ENCODE measurements at regions not wholly inside any gene's neighbourhood (a gene's known extent, or its start where the extent isn't known, plus 50 kb on each side); places are given as distances from the start of the nearest gene placed in this dataset.
A peak's percentile ranks its signal among the peaks of the same experiment; 100 is the strongest.

DNA sequence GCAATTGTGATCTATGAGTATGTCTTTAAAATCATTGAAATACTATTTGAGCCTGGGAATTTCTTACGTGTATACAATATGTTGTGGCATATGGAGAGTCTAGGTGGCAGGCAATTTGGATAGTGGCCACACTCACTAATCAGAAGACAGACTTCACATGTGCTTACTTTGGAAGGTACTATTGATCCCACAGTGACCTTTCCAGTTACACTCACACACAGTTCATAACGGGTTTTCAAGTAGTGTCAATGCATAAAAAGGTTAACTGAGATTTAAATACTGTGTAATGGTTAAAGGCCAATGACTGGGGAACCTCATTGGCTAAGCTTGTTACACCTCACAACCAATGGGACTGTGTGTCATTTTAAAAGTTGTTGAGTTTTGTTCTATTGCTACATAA is 783.2 kb downstream of the RPA4 start:
- no peak for DNase-seq

DNA sequence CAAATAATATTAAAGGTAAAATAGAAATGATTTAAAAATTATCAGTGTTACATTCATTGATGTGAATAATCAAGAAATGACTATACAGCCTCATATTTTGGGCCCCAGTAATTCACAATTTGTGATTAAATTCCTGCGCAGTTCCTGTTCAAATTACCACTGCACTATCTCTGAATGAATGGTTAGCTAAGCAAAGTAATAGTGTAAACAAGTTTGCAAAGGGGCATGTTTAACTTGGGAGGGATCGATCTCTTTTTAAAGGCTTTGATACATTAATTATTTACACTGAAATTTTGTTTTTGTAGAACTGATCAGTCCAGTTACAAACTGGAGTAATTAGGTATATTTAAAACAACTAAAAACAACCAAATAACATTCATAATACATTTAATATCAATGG is 784.4 kb downstream of the RPA4 start:
- DNase-seq = no peak

DNA sequence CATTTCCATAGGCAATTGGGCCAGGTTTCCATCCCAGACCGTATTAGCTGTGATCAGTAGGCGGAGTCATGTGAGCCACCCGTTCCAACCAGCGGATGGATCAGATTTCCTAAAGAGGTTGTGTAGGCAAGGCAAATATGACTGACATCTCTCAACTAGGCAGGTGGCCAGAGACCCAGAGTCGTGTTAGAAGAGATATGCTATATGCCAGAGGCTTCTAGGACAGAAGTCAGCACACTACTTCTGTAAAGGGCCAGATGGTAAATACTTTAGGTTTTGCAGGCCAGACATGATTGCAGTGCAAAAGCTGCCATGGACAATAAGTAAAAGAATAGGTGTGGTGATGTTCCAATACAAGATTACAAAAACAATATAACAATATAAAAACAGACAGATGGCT is 788.4 kb downstream of the RPA4 start:
- DNase-seq = no peak

DNA sequence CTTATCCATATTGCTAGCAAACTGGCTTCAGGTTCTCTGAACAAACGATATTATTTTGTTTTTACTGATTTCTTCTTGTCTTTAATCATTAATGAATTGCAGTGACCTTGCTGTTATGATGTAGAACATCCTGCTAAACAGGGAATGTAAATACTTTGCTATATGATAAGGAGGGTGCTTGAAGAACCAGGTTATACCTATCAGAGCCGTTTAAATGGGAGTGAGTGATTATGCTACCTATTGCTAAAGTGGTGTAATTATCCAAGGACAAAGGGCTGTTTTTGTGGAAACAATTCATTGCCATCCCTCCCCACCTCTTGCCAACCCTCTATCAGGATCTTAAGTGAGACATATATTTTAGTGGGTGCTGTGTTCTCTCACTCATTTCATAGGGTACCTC is 788.9 kb downstream of the RPA4 start:
- no peak for DNase-seq

DNA sequence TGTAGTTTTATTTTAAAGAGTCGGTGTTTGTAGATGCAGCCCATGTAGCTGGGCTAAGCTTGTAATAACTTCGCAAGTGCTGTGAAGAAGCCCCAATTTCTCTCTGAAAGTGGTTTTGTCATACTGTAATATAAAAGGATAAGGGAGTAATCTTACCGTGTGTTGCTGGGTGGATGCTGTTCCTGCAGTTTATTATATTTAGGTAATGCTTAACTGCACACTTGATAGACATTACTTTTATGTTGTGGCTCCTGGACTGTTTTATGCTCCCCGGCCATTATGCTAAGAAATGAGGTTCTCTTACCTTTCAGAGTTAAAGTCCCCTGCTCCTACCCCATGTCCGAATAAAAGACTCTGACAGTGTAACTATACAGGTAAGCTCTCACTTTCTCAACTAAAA is 789.4 kb downstream of the RPA4 start:
- DNase-seq = no peak

DNA sequence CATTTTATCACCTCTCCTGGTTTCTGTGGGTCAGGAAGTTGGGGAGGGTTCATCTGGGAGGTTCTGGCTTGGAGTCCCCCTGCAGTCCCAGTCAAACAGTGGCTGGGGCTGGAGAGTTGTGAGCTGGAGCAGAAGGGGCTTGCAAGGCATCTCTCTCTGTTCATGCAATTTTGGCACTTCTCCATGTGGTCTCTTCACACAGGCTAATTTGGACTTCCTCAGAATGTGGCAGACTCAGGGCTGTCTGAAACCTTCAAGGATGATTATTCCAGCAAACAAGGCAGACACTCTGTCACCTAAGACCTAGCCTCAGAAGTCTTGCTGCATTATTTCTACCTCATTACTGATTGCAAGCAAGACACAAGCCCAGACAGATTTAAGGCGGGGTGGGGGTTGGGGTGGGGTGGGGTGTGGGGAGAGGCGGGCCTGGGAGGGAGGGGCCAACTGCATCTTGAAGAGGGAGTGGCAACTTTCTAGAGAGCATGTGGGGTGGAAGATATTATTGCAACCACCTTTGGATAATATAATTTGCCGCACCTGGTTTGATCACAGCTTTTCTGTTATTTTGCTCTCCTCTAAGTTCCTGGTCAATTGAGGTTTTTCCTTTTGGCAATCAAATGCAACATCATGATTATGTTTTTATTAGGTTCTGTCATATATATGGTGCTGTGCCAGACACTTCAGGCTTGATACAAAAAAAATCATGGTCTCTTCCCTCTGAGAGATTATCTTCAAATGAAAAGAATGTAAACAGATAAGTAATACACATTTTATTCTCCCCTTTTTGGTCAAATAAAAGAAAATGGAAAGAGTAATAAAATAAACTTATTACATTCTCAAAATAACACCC is 799.5 kb downstream of the RPA4 start:
- no peak for DNase-seq

DNA sequence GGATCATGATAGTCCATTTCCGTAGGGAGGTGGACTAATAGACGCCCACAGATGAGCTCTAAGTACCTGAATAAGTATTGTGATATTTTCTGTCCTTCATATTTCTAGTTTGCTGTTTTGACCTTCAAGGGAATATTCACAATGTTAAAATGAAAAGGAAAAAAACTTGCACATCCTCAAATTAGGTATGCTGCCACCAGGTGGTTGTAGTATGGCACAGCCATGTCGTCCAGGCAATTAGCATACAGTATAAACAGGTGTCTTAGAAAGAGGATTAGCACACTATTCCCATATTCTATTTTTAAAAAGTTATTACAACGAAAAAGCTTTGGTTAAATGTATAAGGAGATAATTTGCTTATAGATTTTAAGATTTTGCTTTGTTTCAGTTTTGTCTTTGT is 802.0 kb downstream of the RPA4 start:
- no peak for DNase-seq

DNA sequence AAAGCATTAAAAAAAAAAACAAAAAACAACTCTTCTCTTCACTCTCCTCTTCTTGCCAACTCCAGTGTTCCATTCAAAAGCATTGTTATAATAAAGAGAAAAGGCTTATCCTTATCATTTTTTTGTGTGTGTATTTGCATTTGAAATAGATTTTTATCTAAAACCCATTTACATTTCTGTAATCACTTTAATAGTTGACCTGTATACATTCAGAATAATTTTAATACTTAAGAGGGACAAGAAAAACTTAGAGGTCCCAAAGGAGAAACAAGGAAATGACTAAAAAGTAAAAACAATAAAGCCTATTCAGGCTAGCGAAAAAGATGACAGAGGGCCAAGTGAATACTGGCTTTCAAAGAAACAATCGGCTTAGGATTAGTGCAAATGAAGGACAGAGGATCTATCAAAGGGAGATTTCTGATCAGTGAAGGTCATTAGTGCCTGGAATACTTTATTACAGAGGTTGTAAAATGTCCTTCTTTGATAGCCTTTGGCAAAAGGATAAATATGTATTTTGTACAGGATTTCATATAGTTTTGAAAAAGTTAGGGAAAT is 808.3 kb downstream of the RPA4 start:
- DNase-seq = no peak

DNA sequence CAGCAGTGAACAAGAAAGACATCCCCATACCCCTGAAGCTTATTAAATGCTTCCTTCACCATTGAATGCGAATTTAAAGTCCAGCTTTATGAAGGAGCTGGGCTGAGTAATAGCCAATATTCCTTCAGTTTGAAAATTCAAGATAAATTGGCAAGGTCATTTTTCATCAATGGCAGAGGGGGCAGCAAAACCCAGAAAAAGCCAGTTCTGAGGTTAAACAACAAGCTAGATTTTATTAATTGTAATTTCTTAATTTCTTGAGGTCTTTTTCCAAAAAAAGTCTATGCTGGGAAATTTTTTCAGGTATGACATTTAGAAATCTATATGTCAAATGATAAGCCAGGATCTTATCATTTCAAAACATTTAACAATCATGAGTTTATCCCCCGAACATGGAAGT is 808.9 kb downstream of the RPA4 start:
- DNase-seq = no peak

DNA sequence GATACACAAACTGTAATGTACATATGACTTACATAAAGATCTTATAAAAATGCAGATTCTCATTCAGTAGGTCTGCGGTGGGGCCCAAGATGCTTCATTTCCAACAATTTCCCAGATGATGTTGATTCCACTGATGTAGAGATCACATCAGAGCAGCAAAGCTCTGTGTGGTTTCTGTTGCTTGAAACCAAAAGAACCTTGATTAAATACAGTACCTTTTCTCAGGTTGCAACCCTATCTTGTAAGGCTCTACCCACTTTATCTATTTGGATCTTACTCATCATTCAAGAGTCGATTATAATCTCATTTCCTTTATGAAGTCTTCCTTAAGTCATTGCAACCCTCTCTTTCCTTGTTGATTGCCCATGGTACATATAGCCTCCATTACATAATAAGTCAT is 816.8 kb downstream of the RPA4 start:
- no peak for DNase-seq

DNA sequence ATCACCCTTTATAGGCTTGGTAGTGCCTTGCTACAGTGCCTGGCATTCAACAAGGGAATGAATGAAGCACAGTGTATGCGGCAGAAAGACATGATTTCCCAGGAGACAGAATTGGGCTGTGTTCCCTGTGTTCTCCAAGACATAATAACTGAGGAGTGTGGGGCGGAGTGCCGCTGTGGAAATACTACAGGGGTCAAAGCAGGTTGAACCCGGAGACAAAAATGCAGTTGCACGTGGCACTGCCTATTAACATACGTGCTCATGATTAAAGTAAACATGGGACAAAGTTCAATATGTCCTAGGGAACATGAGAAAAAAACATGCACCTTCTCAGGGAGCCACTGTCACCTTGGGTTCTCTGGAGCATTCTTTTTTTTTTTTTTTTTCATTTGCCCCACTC is 820.8 kb downstream of the RPA4 start:
- no peak for DNase-seq

DNA sequence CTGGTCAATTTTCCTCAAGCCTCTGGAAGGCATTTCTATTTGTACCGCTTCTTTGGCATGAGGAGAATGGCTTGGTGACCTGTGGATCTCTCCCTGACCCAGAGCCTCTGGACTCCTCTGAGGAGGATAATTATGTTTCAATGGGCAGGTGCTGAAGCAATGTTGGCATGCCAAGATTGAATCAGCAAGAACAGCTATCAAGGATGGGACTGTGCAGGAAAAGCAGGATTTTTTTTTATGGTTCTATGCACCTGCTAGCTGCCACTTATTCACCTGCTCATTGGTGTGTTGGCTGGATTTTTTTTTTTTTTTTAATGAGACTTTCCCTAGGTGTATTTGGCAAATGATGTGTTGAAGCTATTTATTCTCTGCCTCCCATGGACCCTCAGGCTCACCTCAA is 821.2 kb downstream of the RPA4 start:
- DNase-seq = no peak

DNA sequence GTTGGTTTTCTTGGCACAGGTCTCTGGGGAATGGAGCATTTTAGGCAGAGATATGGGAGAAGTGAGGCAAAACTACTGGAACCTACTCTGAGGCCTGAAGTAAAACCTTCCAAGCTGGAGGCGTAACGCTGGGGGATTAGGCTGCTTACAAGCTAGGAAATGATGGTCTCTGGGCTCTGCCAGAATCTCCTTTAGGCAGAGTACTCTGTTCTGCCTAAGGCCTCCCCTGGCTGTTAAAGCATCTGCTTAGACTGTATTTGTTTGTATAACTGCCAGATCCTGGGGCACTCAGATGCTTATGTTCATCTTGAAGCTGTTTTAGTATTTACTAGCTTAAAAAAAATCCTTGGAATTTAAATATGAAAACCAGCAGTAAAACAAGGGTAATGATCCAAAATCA is 822.2 kb downstream of the RPA4 start:
- DNase-seq = no peak

DNA sequence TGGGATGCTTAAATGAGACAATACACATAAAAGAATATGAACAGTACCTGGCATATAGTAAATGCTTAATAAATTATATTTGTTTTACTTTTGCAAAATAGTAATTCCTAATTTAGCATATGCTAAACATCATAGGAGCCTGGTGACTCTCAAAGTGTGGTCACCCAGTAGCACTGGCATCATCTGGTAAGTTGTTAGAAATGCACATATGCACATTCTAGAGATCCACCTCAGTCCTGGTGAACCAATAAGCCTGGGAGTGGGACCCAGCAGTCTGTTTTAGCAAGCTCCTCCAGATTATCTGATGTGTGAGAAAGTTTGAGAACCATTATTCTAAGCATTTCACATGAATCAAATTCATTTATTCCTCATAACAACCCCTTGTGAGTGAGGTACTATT is 830.4 kb downstream of the RPA4 start:
- DNase-seq = no peak

DNA sequence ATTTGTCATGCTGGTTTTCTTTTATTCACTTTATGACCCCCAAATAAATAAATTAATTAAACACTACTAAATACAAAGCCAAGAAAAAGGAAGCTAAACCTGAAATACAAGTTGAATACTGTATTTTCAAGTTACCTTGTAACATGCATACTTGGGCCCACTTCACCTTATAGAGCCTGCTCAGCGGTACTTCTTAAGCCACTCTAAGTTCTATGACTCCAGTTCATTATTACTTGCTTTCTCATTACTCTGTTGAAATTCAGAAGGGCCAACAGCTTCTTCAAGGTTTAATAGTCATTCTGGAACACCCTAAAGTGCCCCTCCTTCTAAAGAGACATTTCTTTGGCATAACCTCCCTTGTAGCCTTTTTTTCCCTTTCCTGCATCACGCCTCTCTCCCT is 844.5 kb downstream of the RPA4 start:
- no peak for DNase-seq

DNA sequence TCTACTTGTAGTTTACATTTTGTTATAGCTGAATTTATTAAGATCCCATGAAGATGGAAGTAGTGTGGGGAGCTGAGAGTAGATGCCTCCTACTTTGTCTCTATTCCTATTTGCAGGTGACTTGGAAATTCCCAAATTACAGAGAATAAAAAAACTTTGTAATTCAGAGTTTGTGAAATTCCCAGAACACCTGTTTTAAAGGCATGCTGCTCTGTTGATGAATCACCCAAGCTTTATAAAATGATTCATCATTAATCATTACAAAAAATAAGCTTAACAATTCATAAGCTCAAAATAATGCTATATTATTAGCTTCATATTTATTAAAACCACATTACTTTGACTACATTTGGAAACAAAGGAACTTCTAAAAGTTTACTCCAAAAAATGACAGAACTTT is 856.3 kb downstream of the RPA4 start:
- no peak for DNase-seq

DNA sequence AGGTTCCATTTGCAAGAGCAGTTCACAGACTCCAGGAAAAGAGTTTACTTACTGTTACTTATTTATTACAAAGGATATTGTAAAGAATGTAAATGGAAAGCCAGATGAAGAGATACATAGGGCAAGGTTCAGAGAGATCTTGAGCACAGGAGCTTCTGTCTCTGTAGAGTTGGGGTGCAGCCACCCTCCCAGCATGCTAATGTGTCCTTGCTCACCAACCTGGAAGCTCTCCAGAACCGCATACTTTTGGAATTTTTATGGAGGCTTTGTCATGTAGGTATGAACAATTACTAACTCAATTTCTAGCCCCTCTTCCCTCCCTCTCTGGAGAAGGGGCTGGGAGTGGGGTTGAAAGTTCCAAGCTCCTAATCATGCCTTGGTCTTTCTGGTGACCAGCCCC is 857.2 kb downstream of the RPA4 start:
- no peak for DNase-seq

DNA sequence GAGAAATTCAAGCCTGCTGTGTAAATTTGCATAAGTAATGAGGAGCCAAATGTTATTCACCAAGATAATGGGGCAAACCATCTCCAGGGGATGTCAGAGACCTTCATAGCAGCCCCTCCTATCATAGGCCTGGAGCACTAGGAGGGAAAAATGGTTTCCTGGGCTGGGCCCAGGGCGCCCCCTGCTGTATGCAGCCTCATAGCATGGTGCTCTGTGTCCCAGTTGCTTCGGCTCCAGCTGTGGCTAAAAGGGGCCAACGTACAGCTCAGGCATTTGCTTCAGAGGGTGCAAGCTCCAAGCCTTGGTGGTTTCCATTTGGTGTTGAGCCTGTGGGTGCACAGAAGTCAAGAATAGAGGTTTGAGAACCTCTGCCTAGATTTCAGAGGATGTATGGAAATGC is 859.3 kb downstream of the RPA4 start:
- peak; percentile 1 for DNase-seq

DNA sequence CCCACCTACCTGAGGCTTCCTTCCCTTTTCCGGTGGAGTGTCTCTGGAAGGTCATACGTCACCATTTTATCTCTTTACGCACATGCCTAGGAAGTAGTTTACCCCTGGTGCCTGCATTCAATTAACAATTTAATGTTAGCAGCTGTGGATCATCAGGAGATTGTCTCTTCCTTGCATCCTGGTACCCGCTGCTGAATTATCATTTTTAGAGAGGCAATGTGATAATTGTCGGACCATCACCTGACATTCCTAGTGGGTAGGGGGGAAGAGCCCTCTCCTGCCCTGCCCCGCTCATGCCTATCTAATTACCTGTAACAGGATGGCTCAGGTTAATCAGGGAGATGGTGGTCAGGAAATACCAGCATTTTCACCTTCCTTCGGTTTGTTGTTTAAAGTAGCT is 863.6 kb downstream of the RPA4 start:
- DNase-seq = no peak

DNA sequence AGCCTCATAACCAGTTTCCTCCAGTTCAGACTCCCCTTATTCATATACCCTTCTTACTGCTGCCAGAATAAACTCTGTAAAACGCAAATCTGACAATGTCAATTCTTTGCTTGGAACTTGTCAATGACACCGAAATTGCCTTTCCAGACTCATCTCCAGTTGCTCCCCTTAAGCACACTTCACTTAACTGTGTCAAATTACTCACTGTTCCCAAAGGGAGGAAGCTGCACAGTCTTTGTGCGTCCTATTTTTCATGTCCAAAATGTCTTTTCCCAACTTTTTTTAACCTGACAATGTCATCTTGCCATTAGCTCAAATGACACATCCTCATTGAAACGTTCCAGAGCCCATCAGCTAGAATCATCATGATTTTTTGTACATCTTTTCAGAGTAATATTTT is 867.3 kb downstream of the RPA4 start:
- DNase-seq = no peak

DNA sequence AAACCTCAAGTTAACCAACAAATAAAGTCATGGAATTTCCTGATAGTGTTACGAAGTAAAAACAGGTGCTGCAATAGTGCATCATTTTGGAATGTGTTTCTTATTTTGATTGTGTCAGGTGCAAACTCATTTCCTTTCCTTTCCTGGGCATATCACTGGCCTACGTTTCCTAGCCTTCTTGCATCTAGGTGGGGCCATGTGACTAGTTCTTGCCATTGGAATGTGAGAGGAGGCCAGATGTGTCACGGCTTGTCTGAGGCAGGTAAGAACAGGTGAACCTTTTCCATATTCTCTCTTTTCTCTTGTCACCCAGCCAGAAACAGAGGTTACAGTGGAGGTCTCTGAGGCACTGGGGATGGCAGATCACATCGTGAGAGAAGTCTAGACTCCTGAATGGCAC is 868.0 kb downstream of the RPA4 start:
- DNase-seq = no peak

DNA sequence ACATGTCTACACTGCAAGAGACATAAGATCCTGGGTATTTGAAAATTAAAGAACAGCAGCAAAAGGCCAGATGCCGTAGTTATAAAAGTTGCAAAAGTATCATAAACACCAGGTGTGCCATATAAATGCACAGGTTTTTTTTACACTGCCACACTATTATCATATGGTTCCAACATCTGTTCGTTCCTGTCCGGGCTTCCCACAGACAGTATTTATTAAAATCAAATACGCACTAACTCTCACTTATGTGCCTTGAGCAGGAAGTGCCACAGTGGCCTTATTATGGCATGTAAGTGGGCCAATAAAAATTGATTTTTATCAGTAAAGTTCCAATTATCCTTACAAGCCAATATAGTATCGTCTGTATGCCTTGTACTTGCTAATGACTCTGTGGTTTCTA is 873.2 kb downstream of the RPA4 start:
- DNase-seq = no peak

DNA sequence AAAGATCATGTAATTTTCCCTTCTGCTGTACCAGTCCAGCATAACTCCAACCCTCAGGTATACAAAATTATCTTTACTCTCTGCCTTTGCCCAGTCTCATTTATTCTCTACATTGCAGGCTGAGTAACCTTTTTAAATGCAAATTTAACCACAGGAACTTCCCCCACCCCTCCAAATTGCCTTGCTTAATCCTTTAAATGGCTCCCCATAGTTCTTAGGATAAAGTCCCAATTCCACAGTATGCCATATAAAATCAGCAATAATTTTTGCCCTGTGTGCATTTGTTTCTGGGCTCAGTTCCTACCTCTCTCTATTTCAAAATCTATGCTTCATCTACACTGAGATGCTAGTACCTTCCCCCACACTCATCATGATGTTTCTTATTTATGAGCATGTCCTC is 879.7 kb downstream of the RPA4 start:
- no peak for DNase-seq

DNA sequence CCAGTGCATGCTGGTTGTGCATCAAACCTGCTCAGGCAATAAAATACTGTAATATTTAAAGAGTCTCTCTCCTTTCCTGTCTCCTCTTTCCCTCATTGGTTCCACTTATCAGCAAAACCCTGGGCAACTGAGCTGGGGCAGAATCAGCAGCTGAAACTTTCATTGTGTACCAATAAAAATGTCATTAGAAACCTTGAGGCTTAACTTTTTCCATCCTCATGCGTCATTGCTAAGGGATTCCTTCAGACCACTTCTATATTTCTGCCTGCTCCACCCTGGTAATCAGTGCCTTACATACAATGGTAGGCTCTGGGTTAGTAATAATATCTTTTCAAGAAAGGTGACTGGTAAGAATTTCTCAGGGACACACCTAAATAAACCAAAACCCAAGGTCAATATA is 880.3 kb downstream of the RPA4 start:
- DNase-seq = no peak

DNA sequence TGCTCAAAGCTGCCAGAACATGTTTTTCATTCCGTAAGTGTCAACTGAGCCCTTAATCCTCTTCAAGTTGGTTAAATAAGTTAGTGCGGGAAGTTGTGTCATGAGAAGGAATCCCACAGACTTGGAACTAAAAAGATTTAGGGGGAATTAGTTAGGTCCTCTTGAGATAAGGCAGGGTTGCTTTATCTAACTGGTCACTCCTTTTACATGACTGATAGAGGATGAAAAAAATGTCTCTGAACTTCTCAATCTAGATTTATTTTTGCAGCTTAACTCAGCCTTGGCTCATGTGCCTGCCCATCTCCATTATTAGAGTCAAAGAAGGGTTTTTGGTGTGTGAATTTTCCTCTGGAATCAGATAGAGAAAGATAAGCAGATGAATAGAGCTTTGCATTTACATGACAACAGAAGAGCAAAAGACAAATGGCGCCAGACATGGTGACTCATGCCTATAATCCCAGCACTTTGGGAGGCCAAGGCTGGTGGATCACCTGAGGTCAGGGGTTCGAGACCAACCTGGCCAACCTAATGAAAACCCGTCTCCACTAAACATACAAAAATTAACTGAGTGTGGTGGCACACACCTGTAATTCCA is 882.9 kb downstream of the RPA4 start:
- no peak for DNase-seq
